WI38 (cell line): ENCODE measurements at regions not wholly inside any gene's neighbourhood (a gene's known extent, or its start where the extent isn't known, plus 50 kb on each side); places are given as distances from the start of the nearest gene placed in this dataset.

Experiments
- H3K4me3 ChIP-seq: 2 replicates; pipeline ENCODE4 v1.5.1; 2011; ENCODE audit warnings: low read depth, mild to moderate bottlenecking, control low read depth, low read length
- TF ChIP-seq, protein P1 (sequence below): IDR thresholded peaks from 2 replicates; pipeline ENCODE4 v1.5.1; 2012; ENCODE audit warnings: low read depth, mild to moderate bottlenecking, control low read depth, low read length

DNA sequence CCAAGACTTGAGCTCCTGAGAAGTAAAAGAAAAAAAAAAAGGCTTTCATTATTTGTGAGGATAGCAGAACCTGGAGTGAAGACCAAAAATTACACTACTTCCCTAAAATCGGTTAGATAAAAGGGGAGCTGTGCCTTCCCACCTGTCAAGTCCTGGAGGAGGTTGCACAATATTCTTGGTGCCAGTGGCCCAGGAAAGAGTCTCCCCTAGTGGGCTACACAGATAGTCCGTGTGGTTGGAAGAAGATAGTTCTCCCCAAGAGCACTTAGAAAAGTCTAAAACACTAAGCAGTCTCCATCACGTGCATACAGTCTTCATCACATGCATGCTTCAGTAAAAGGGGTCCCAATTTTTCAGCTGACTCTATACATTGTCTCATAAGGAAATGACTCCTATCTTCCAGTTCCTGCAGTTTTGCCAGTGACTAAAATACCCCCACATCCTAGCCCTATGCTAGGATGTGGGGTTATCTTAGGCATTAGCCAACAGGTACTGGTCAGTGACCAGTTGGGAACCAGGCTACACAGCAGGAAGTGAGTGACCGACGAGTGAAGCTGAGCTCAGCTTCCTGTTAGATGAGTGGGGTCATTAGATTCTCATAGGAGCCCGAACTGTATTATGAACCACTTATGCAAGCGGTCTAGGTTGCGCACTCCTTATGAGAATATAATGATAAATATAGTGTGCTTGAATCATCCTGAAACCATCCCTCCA lies 199.5 kb upstream of the FAM83B start:
- TF ChIP-seq, protein P1, sequence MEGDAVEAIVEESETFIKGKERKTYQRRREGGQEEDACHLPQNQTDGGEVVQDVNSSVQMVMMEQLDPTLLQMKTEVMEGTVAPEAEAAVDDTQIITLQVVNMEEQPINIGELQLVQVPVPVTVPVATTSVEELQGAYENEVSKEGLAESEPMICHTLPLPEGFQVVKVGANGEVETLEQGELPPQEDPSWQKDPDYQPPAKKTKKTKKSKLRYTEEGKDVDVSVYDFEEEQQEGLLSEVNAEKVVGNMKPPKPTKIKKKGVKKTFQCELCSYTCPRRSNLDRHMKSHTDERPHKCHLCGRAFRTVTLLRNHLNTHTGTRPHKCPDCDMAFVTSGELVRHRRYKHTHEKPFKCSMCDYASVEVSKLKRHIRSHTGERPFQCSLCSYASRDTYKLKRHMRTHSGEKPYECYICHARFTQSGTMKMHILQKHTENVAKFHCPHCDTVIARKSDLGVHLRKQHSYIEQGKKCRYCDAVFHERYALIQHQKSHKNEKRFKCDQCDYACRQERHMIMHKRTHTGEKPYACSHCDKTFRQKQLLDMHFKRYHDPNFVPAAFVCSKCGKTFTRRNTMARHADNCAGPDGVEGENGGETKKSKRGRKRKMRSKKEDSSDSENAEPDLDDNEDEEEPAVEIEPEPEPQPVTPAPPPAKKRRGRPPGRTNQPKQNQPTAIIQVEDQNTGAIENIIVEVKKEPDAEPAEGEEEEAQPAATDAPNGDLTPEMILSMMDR: no peak
- H3K4me3 ChIP-seq: no peak overlapping the region

DNA sequence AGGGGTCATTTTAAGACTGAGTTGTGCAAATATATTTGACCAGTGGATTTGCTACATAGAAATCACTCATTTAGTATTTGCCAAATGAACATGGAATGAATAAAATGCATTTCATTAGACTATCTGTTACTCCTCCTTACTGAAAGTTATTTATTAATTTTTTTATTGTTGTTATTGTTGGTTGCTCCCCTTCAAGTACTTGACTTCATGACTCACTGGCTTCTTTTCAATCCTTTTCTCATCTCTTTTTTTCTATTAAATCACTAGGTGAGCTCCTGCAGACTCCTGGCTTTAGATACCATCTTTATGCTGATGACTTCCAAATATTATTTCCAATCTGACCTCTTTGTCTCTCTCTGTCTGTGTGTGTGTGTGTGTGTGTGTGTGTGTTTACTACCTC lies 192.2 kb upstream of the FAM83B start:
- no peak overlapping the region for H3K4me3 ChIP-seq
- TF ChIP-seq, protein P1: no peak

DNA sequence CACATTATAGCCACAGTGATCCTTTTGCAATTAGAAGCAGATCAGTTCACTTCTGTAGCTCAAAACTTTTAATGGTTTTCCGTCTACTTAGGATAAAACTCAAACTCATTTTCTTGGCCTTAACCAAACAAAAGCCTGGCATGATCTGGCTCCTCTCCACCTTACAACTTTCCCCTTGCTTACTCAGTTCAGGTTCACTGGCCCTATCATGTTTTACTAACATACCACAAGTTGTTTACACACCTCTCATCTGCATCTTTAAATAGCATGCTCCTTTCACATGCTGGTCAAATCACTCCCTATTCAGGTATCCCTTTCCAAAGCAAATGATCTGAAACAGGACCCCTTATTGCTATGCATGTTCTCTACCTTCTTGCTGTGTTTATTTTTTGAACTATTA lies 191.4 kb upstream of the FAM83B start:
- TF ChIP-seq, protein P1: no peak
- no peak overlapping the region for H3K4me3 ChIP-seq

DNA sequence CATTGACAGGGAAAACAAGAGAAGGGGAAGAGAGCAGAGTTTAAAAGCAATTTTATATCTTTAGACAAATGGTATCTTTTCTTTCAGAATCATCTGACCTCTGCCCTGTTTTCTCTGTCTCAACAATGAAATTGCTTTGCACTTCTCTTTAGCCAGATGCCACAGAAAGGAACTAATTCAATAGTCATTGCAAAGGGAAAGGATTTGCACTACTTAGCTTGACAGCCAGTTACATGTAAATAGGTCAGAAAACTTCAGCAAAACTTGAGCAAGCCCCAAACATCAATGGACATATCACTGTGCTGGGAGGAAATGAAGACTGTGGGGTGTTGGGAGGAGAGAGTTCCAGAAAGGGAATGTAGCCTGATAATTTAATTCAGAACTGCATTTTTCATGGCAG lies 181.3 kb upstream of the FAM83B start:
- TF ChIP-seq, protein P1: no peak
- H3K4me3 ChIP-seq: no peak overlapping the region

DNA sequence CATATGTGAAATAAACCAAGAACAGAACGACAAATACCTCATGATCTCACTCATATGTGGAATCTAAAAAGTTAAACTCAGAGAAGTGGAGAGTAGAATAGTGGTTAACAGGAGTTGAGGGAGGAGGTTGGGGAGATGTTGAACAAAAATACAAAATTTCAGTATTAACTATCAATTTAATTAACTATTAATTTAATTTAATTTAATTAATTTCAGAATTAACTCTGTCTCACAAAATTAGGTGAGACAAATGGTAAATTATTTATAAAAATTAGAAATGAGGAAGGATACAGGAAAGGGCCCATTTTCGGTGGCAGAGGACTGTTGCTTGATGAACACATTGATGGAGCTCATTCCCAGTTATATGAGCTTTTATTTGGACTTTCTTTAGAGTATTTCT lies 166.0 kb upstream of the FAM83B start:
- H3K4me3 ChIP-seq: no peak overlapping the region
- TF ChIP-seq, protein P1: no peak

DNA sequence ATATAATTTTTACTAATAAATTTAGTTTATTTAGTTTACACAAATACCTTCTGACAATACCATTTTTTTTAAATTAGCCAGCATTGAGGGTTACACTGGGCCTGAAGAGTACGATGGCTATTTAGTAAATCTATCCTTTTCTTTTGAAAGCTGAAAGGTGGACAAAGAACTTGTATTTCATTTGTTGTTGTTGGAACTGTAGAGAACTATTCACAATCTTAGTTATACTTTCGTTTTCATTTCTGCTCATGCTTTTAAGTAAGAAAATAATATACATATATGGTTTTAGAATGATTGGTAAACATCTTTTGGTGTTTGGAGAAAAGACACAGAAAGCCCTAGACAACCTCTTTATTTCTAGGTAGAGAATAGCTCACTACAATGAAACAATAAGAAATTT lies 165.3 kb upstream of the FAM83B start:
- TF ChIP-seq, protein P1: no peak
- no peak overlapping the region for H3K4me3 ChIP-seq

DNA sequence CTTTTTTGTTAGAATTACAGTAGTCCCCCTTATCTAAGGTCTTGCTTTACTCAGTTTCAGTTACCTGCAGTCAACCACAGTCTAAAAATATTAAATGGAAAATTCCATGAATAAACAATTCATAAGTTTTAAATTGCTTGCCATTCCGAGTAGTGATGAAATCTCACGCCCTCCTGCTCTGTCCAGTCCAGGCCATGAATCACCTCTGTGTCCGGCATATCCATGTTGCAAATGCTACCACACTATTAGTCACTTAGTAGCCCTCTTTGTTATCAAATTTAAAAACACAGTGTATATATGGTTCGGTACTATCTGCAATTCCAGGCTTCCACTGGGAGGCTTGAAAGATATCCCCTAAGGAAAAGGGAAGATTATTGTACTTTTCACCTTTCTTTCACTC lies 164.6 kb upstream of the FAM83B start:
- no peak overlapping the region for H3K4me3 ChIP-seq

More for the DNA sequence above, 164.6 kb upstream of the FAM83B start:
- TF ChIP-seq, protein P1: no peak
